ENCODE measurements at regions not wholly inside any gene's neighbourhood (a gene's known extent, or its start where the extent isn't known, plus 50 kb on each side); places are given as distances from the start of the nearest gene placed in this dataset.

DNA sequence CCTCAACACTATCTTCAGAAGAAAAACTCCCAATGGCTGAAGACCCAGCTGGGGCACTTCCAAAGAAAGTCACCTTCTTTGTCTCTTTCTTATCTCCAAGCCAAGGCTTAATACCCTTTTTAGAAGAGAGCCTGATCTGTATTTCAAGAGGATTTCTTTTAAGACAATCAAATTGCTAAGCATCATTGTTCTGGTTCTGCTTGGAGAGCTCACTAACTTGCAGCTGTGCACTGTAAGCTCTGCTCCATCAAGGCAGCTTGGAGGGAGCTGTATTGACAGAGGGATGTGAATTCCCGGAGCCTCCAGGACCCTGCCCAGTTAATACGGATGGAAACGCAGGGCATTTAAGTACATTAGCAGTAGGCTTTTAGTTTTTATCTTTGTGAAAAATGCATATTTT, 253.1 kb downstream of the TDRD15 start:
- TF ChIP-seq POLR2AphosphoS5 (IDR thresholded peaks at IDR 0.05; ENCODE audit: low read depth, low read length), result no peak
- TF ChIP-seq SIN3A (IDR thresholded peaks at IDR 0.05; ENCODE audit: borderline replicate concordance, insufficient read depth, low read length), result no peak
- TF ChIP-seq REST (IDR thresholded peaks at IDR 0.05; ENCODE audit: insufficient read depth in 1 of 2, low read depth in 2 of 2, low read length in 2 of 2), result no peak

All from PFSK-1 (cell line).